Left cardiac atrium (tissue), 4 donors: ENCODE measurements at regions not wholly inside any gene's neighbourhood (a gene's known extent, or its start where the extent isn't known, plus 50 kb on each side); places are given as distances from the start of the nearest gene placed in this dataset.
A peak's percentile ranks its signal among the peaks of the same experiment; 100 is the strongest.

Source experiments
- ATAC-seq, 2 donors: fragments of 200-7000 bp; cut with Tn5 transposase; one replicate each; pipeline ENCODE4 v1.9.1; 2020; ENCODE audit warnings: mild to moderate bottlenecking in 2 of 2, moderate library complexity in 2 of 2
- DNase-seq: peaks from one replicate; pipeline ENCODE4 v3.0.0-alpha.2; 2020
- intact Hi-C, 2 donors: fragments of 100-400 bp; cut with DNase I; formaldehyde crosslinking; loops; one replicate each; pipeline versions ENCODE4 v1.14.1 to v1.15.1; 2022 to 2023
- donor health status: DM: no; HTN: yes; CAD: no.
- donor health status: DM: no; HTN: yes; CAD: no; lungs with severe emphysema.
- donor health status: DM: yes; HTN: yes; CAD: no.
- donor health status: Dilated cardiomyopathy.

- DNase-seq (no peak), ATAC-seq (no peak)
- intact Hi-C loops: no loop called here
These were observed 250.9 kb downstream of the BCL11A start for GRCh38 chr2:60302377-60303126.

- no peak for DNase-seq
- ATAC-seq: no peak
- intact Hi-C loops: no loop called here
These were observed 251.7 kb downstream of the BCL11A start for GRCh38 chr2:60301726-60302125.

- ATAC-seq: no peak
- intact Hi-C loops: no loop called here
- no peak for DNase-seq
These were observed 254.3 kb downstream of the BCL11A start for GRCh38 chr2:60299179-60299578.

- DNase-seq (no peak), ATAC-seq (no peak)
- intact Hi-C loops: no loop called here
These were observed 255.3 kb downstream of the BCL11A start for GRCh38 chr2:60298006-60298696.

GRCh38 chr2:60297296-60298005 lies 256.0 kb downstream of the BCL11A start:
- DNase-seq (no peak), ATAC-seq (no peak)
- intact Hi-C loops: no loop called here

- intact Hi-C loops: no loop called here
- DNase-seq: no peak
- ATAC-seq: no peak
These were observed 257.1 kb downstream of the BCL11A start for GRCh38 chr2:60296219-60296955.

- intact Hi-C loops: no loop called here
- no peak for DNase-seq
These were observed 257.9 kb downstream of the BCL11A start for GRCh38 chr2:60295636-60295962.

GRCh38 chr2:60294901-60295635 lies 258.4 kb downstream of the BCL11A start:
- intact Hi-C loops: no loop called here
- DNase-seq: no peak
- no peak for ATAC-seq

More at GRCh38 chr2:60295636-60295962, 257.9 kb downstream of the BCL11A start:
- no peak for ATAC-seq

- ATAC-seq (no peak), DNase-seq (no peak)
- intact Hi-C loops: no loop called here
These were observed 261.2 kb downstream of the BCL11A start for GRCh38 chr2:60292242-60292641.

GRCh38 chr2:60290509-60290908 lies 262.9 kb downstream of the BCL11A start:
- DNase-seq (no peak), ATAC-seq (no peak)
- intact Hi-C loops: no loop called here

- ATAC-seq (peak; percentile 11 to 56), DNase-seq (no peak)
- intact Hi-C loops: no loop called here
These were observed 267.7 kb downstream of the BCL11A start for GRCh38 chr2:60285626-60286316.

GRCh38 chr2:60283626-60284025 lies 269.8 kb downstream of the BCL11A start:
- intact Hi-C loops: no loop called here
- no peak for DNase-seq
- ATAC-seq: peak; percentile 48 to 67

- ATAC-seq: peak in 1 of 2 donors; percentile 41
- intact Hi-C loops: no loop called here
- no peak for DNase-seq
These were observed 270.6 kb downstream of the BCL11A start for GRCh38 chr2:60282886-60283285.

GRCh38 chr2:60281730-60282129 lies 271.7 kb downstream of the BCL11A start:
- intact Hi-C loops: no loop called here
- no peak for DNase-seq
- no peak for ATAC-seq

GRCh38 chr2:60280238-60280637 lies 273.2 kb downstream of the BCL11A start:
- intact Hi-C loops: no loop called here
- DNase-seq: no peak
- ATAC-seq: no peak

GRCh38 chr2:60278906-60279305 lies 274.5 kb downstream of the BCL11A start:
- DNase-seq: no peak
- no peak for ATAC-seq
- intact Hi-C loops: no loop called here

- intact Hi-C loops: no loop called here
- DNase-seq (no peak), ATAC-seq (no peak)
These were observed 277.5 kb downstream of the BCL11A start for GRCh38 chr2:60275958-60276357.

GRCh38 chr2:60273836-60274235 lies 279.6 kb downstream of the BCL11A start:
- DNase-seq (no peak), ATAC-seq (no peak)
- intact Hi-C loops: no loop called here

- intact Hi-C loops: no loop called here
- DNase-seq (no peak), ATAC-seq (no peak)
These were observed 281.7 kb downstream of the BCL11A start for GRCh38 chr2:60271713-60272112.
